ENCODE measurements at regions not wholly inside any gene's neighbourhood (a gene's known extent, or its start where the extent isn't known, plus 50 kb on each side); places are given as distances from the start of the nearest gene placed in this dataset.

- H3K27me3 Mint-ChIP-seq (ENCODE audit: low read depth), result peaks cover 3% of the 10 kb centered on the region; the same call in 1 of the 2 replicates
- peaks cover 26% of the 10 kb centered on the region for H3K9me3 Mint-ChIP-seq
- no peaks in the 10 kb centered on the region for H3K4me1 Mint-ChIP-seq
- TF ChIP-seq ZSCAN18 (CRISPR knock-in tag; IDR thresholded peaks at IDR 0.05) (no peak), TP53 (CRISPR knock-in tag; IDR thresholded peaks at IDR 0.05) (no peak), ESRRA (CRISPR knock-in tag; IDR thresholded peaks at IDR 0.05; ENCODE audit: borderline replicate concordance) (no peak), HMGXB4 (CRISPR knock-in tag; IDR thresholded peaks at IDR 0.05) (no peak), ETV6 (CRISPR knock-in tag; IDR thresholded peaks at IDR 0.05) (no peak), ZNF121 (CRISPR knock-in tag; IDR thresholded peaks at IDR 0.05) (no peak)
- POLR2A ChIA-PET, result no interaction called here
- no peak overlapping the region for H3K4me3 Mint-ChIP-seq
- H3K27ac Mint-ChIP-seq, result no peak overlapping the region
- DNase-seq (ENCODE audit: low spot score) (no peak), ATAC-seq (no peak)
- peaks cover 26% of the 10 kb centered on the region for H3K36me3 Mint-ChIP-seq
- CTCF ChIA-PET, result no interaction called here
Observed at GRCh38 chr3:187927565-187927964, 182.3 kb upstream of the BCL6 start.

- TF ChIP-seq CDX4 (CRISPR knock-in tag; IDR thresholded peaks at IDR 0.05; ENCODE audit: borderline replicate concordance) (no peak), SP1 (CRISPR knock-in tag; conservative IDR thresholded peaks at IDR 0.05) (no peak), IRF1 (CRISPR knock-in tag; IDR thresholded peaks at IDR 0.05) (no peak), PRDM15 (CRISPR knock-in tag; IDR thresholded peaks at IDR 0.05) (no peak), CBFB (CRISPR knock-in tag; IDR thresholded peaks at IDR 0.05; ENCODE audit: low read depth) (no peak), OVOL2 (CRISPR knock-in tag; IDR thresholded peaks at IDR 0.05; ENCODE audit: borderline replicate concordance) (no peak)
- ChIA-PET POLR2A (no interaction called here), CTCF (no interaction called here)
- H3K9me3 Mint-ChIP-seq, result peaks cover 15% of the 10 kb centered on the region
- DNase-seq (ENCODE audit: low spot score) (no peak), ATAC-seq (no peak)
- H3K27me3 Mint-ChIP-seq (ENCODE audit: low read depth), result peaks cover 3% of the 10 kb centered on the region; the same call in 1 of the 2 replicates
- no peaks in the 10 kb centered on the region for H3K4me1 Mint-ChIP-seq
- H3K36me3 Mint-ChIP-seq, result peaks cover 15% of the 10 kb centered on the region
- H3K27ac Mint-ChIP-seq, result no peak overlapping the region
- H3K4me3 Mint-ChIP-seq, result no peak overlapping the region
Observed at GRCh38 chr3:187929112-187929816, 184.0 kb upstream of the BCL6 start.

GRCh38 chr3:187930021-187930420 is 184.8 kb upstream of the BCL6 start:
- CTCF ChIA-PET, result no interaction called here
- H3K4me3 Mint-ChIP-seq, result no peak overlapping the region
- H3K9me3 Mint-ChIP-seq, result peaks cover 8% of the 10 kb centered on the region
- no peak for ATAC-seq
- no peak overlapping the region for H3K27ac Mint-ChIP-seq
- no peak for DNase-seq (ENCODE audit: low spot score)
- H3K27me3 Mint-ChIP-seq (ENCODE audit: low read depth), result no peaks in the 10 kb centered on the region; the same call in 1 of the 2 replicates
- peaks cover 7% of the 10 kb centered on the region for H3K36me3 Mint-ChIP-seq
- no peaks in the 10 kb centered on the region for H3K4me1 Mint-ChIP-seq
- POLR2A ChIA-PET, result no interaction called here
- no peak for TF ChIP-seq RORB (CRISPR knock-in tag; IDR thresholded peaks at IDR 0.05)
- no peak for TF ChIP-seq ZNF219 (CRISPR knock-in tag; IDR thresholded peaks at IDR 0.05; ENCODE audit: borderline replicate concordance)
- TF ChIP-seq ATF3 (CRISPR knock-in tag; conservative IDR thresholded peaks at IDR 0.05), result no peak
- TF ChIP-seq FOXK1 (CRISPR knock-in tag; IDR thresholded peaks at IDR 0.05), result no peak
- TF ChIP-seq ATF1 (CRISPR knock-in tag; IDR thresholded peaks at IDR 0.05), result no peak
- TF ChIP-seq KAT7 (CRISPR knock-in tag; IDR thresholded peaks at IDR 0.05; ENCODE audit: borderline replicate concordance), result no peak
- no peak for TF ChIP-seq PRDM15 (CRISPR knock-in tag; IDR thresholded peaks at IDR 0.05)
- TF ChIP-seq RELA (CRISPR knock-in tag; IDR thresholded peaks at IDR 0.05; ENCODE audit: borderline replicate concordance), result no peak
- TF ChIP-seq MYBL2 (CRISPR knock-in tag; IDR thresholded peaks at IDR 0.05), result no peak

All from WTC11 (cell line).